ENCODE measurements at regions not wholly inside any gene's neighbourhood (a gene's known extent, or its start where the extent isn't known, plus 50 kb on each side); places are given as distances from the start of the nearest gene placed in this dataset.

DNA sequence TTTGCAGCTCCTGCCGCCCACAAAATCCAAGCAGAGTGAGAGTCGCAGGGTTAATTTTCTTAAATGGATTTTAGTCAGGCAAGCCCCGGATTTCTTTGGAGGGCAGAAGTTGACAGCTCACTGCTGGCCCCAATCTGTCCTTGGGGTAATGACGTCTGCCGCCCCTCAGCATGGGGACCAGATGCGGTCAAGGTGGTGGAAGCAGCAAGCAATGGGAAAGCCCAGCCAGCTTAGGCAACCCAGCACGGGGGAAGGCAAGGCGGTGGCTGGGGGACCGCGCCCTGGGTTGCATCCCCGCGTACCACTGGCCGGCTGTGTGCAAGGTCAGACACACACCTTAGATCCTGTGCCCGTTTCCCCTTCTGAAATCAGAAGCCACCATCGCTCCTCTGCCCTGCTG lies 321.7 kb downstream of the C16orf95 start:
- TF ChIP-seq GATA2 (IDR thresholded peaks at IDR 0.05; ENCODE audit: low read depth, low read length) (no peak), GATA3 (IDR thresholded peaks at IDR 0.05; ENCODE audit: low read depth, low read length) (no peak)
